ENCODE measurements at regions not wholly inside any gene's neighbourhood (a gene's known extent, or its start where the extent isn't known, plus 50 kb on each side); places are given as distances from the start of the nearest gene placed in this dataset.

DNA sequence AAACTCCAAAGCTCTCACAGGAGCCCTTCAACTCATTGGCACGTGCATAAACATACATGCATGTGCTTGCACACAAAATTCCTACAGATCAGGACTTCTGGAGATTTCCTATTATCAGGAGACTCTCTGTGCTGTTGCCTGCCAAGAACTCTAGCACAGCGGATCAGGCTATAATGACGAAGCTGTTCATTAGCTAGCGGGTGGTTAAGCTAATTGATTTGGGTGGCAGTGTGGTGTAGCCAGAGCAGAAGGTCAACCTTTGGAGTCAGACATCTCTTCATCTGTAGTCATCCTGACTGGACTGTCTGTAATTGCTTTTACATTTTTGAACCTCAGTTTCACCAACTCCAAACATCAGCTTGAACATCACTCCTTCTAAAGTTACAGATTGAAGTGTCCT lies 69.0 kb downstream of the KIF2B start:
- Mint-ChIP-seq H3K36me3 (ENCODE audit: low read depth) (no peaks in the 10 kb centered on the region), H3K4me1 (ENCODE audit: low read depth) (no peaks in the 10 kb centered on the region), H3K9me3 (peaks cover 34% of the 10 kb centered on the region), H3K27ac (no peak overlapping the region), H3K27me3 (ENCODE audit: insufficient read depth) (no peaks in the 10 kb centered on the region), H3K4me3 (no peak overlapping the region)
- no peak for TF ChIP-seq CTCF (IDR thresholded peaks at IDR 0.05)
- no peak for DNase-seq

DNA sequence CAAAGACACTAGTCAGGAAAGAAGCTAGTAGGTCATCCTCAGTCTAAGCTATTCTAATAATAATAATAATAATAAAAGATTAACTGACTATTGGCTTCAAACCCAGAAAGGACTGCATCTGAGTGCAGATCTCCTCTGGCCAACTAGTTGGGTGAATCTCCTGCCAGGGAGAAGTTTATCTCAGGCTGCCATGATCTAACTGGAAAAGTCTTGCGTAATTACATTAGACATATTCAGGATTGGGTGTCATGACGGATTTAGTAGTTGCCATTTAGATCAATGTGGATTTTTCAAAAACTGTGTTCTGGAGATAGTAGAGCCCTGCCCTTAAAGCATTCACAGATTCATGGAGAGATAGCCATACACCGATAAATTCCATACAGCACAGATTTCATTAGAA lies 69.5 kb downstream of the KIF2B start:
- DNase-seq, result no peak
- Mint-ChIP-seq H3K36me3 (ENCODE audit: low read depth) (no peaks in the 10 kb centered on the region), H3K27ac (no peak overlapping the region), H3K27me3 (ENCODE audit: insufficient read depth) (no peaks in the 10 kb centered on the region), H3K4me1 (ENCODE audit: low read depth) (no peaks in the 10 kb centered on the region), H3K4me3 (no peak overlapping the region), H3K9me3 (peaks cover 30% of the 10 kb centered on the region)
- no peak for TF ChIP-seq CTCF (IDR thresholded peaks at IDR 0.05)

GRCh38 chr17:53894591-53894990 lies 71.9 kb downstream of the KIF2B start:
- Mint-ChIP-seq H3K4me1 (ENCODE audit: low read depth) (no peaks in the 10 kb centered on the region), H3K36me3 (ENCODE audit: low read depth) (no peaks in the 10 kb centered on the region), H3K27ac (no peak overlapping the region), H3K27me3 (ENCODE audit: insufficient read depth) (no peaks in the 10 kb centered on the region), H3K9me3 (peaks cover 30% of the 10 kb centered on the region), H3K4me3 (no peak overlapping the region)
- no peak for TF ChIP-seq CTCF (IDR thresholded peaks at IDR 0.05)
- DNase-seq, result no peak

- H3K9me3 Mint-ChIP-seq, result peaks cover 38% of the 10 kb centered on the region
- no peaks in the 10 kb centered on the region for H3K36me3 Mint-ChIP-seq (ENCODE audit: low read depth)
- no peak for DNase-seq
- H3K27ac Mint-ChIP-seq, result no peak overlapping the region
- no peaks in the 10 kb centered on the region for H3K4me1 Mint-ChIP-seq (ENCODE audit: low read depth)
- no peak overlapping the region for H3K4me3 Mint-ChIP-seq
- no peak for TF ChIP-seq CTCF (IDR thresholded peaks at IDR 0.05)
- H3K27me3 Mint-ChIP-seq (ENCODE audit: insufficient read depth), result no peaks in the 10 kb centered on the region
Measured at GRCh38 chr17:53896047-53896446, 73.3 kb downstream of the KIF2B start.

DNA sequence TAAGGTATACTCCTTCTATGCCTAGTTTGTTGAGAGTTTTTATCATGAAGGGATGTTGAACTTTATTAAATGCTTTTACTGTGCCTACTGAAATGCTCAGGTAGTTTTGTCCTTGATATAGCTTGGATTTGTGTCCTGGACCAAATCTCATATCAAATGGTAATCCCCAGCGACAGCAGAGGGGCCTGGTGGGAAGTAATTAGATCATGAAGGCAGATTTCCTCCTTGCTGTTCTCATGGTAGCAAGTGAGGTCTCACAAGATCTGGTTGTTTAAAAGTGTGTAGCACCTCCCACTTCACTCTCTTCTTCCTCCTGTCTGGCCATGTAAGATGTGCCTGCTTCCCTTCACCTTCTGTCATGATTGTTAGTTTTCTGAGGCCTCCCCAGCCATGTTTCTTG lies 78.2 kb downstream of the KIF2B start:
- Mint-ChIP-seq H3K9me3 (peaks cover 60% of the 10 kb centered on the region), H3K4me3 (no peak overlapping the region), H3K27me3 (ENCODE audit: insufficient read depth) (no peaks in the 10 kb centered on the region), H3K27ac (no peak overlapping the region), H3K36me3 (ENCODE audit: low read depth) (no peaks in the 10 kb centered on the region), H3K4me1 (ENCODE audit: low read depth) (no peaks in the 10 kb centered on the region)
- TF ChIP-seq CTCF (IDR thresholded peaks at IDR 0.05), result no peak
- DNase-seq, result no peak

DNA sequence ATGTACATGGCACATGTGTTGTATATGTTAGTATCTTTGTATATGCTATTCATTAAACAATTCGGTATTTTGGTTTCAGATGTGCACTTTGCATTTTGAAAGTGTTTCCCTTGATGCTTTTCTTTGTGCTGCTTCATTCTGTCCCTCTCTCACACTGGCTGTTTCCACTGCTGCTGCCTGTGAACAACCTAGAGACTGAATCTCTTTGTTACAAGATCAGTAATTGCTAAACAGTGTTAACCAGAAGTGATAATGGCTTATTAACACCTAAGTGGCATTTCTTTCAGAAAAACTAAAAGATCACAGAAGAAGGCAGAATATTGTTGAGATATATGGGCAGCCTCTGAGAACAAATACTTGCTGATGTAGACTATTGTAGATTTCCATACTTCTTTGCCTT lies 84.7 kb downstream of the KIF2B start:
- H3K4me1 Mint-ChIP-seq (ENCODE audit: low read depth), result no peaks in the 10 kb centered on the region
- no peak for TF ChIP-seq CTCF (IDR thresholded peaks at IDR 0.05)
- no peak overlapping the region for H3K4me3 Mint-ChIP-seq
- H3K27ac Mint-ChIP-seq, result no peak overlapping the region
- peaks cover 52% of the 10 kb centered on the region for H3K9me3 Mint-ChIP-seq
- DNase-seq, result no peak
- no peaks in the 10 kb centered on the region for H3K27me3 Mint-ChIP-seq (ENCODE audit: insufficient read depth)
- 0 out of 2 replicates have a peak, but pooled peaks cover 3% of the 10 kb centered on the region for H3K36me3 Mint-ChIP-seq (ENCODE audit: low read depth)
